VCaP (cell line): ENCODE measurements at regions not wholly inside any gene's neighbourhood (a gene's known extent, or its start where the extent isn't known, plus 50 kb on each side); places are given as distances from the start of the nearest gene placed in this dataset.

Experiments
- H3K27ac ChIP-seq: fragments of 450-650 bp; 2 replicates; pipeline ENCODE4 v1.5.1; 2017
- CTCF ChIP-seq: fragments of 450-650 bp; conservative IDR thresholded peaks from 2 replicates; pipeline ENCODE4 v1.5.1; 2017; ENCODE audit warnings: mild to moderate bottlenecking, moderate library complexity

- TF ChIP-seq CTCF, result no peak
- H3K27ac ChIP-seq, result no peak overlapping the region
Measured at GRCh38 chr7:155931396-155932085, 119.3 kb upstream of the SHH start.

GRCh38 chr7:155930527-155930926, 118.3 kb upstream of the SHH start:
- TF ChIP-seq CTCF, result no peak
- H3K27ac ChIP-seq, result no peak overlapping the region

- H3K27ac ChIP-seq, result no peak overlapping the region
- TF ChIP-seq CTCF, result no peak
Measured at GRCh38 chr7:155930061-155930460, 117.8 kb upstream of the SHH start.

GRCh38 chr7:155928583-155928982, 116.3 kb upstream of the SHH start:
- no peak for TF ChIP-seq CTCF
- H3K27ac ChIP-seq, result no peak overlapping the region

- no peak for TF ChIP-seq CTCF
- H3K27ac ChIP-seq, result no peak overlapping the region
Measured at GRCh38 chr7:155927905-155928304, 115.6 kb upstream of the SHH start.

GRCh38 chr7:155925682-155926081, 113.4 kb upstream of the SHH start:
- TF ChIP-seq CTCF, result no peak
- no peak overlapping the region for H3K27ac ChIP-seq

GRCh38 chr7:155922067-155922816, 110.0 kb upstream of the SHH start:
- peak overlapping the region; percentile 22; the same call in 1 of the 2 replicates for H3K27ac ChIP-seq
- no peak for TF ChIP-seq CTCF
